Endothelial cell of umbilical vein (primary cell): ENCODE measurements at regions not wholly inside any gene's neighbourhood (a gene's known extent, or its start where the extent isn't known, plus 50 kb on each side); places are given as distances from the start of the nearest gene placed in this dataset.

Source experiments
- BruUV-seq: library from RNA; stranded (reverse); fragments of 400-500 nt; replicated peaks from 2 replicates; lab custom pipeline; 2021; lab: Mats Ljungman, UMichigan
- CTCF ChIA-PET: fragments of 300-600, 350-600 bp; sonication (Branson Sonifier 250); formaldehyde crosslinking; loops from one replicate; lab custom pipeline; 2021; ENCODE audit warnings: antibody characterized with exemption, inconsistent platforms; lab: Charles Lee
- POLR2A ChIA-PET: fragments of 300-600, 350-600 bp; sonication (Branson Sonifier 250); formaldehyde crosslinking; loops from one replicate; lab custom pipeline; 2021; ENCODE audit warnings: antibody characterized with exemption, inconsistent platforms; lab: Charles Lee
- DNase-seq: peaks from one replicate; pipeline ENCODE4 v3.0.0-alpha.2; 2011; ENCODE audit warnings: low read depth, low spot score
- FAIRE-seq: peaks from 2 replicates; lab custom pipeline; 2011; peaks lifted over from hg19 to GRCh38; lab: Jason Lieb, UNC
- H2AFZ ChIP-seq: 2 replicates; pipeline ENCODE4 v1.6.0; 2012; ENCODE audit warnings: low read depth, low read length, control low read depth, inconsistent platforms
- H3K27ac ChIP-seq: 2 replicates; pipeline ENCODE4 v1.5.1; 2011; ENCODE audit warnings: low read depth, mild to moderate bottlenecking, control low read depth, low read length, moderate library complexity; ENCODE audit not compliant: insufficient read depth
- H3K27me3 ChIP-seq, 2 experiments: 2 replicates each; pipeline versions ENCODE4 v1.6.0 to v1.6.1; 2011; ENCODE audit warnings: low read length in 2 of 2, mixed read lengths in 1 of 2; ENCODE audit not compliant: control insufficient read depth in 2 of 2, insufficient read depth in 2 of 2
- H3K36me3 ChIP-seq, 2 experiments: 2 replicates in 1 of 2; 3 replicates in 1 of 2; pipeline ENCODE4 v1.5.1; 2011; ENCODE audit warnings: low read length in 2 of 2, mild to moderate bottlenecking in 1 of 2, moderate library complexity in 1 of 2; ENCODE audit not compliant: control insufficient read depth in 2 of 2, insufficient read depth in 2 of 2; ENCODE audit errors: extremely low read depth in 1 of 2
- H3K4me1 ChIP-seq: 3 replicates; pipeline ENCODE4 v1.5.1; 2011; ENCODE audit warnings: mild to moderate bottlenecking, low read length; ENCODE audit not compliant: control insufficient read depth, insufficient read depth; ENCODE audit errors: extremely low read depth
- H3K4me2 ChIP-seq: 2 replicates; pipeline ENCODE4 v1.6.1; 2011; ENCODE audit warnings: low read length, control low read depth, mixed read lengths; ENCODE audit not compliant: insufficient read depth
- H3K4me3 ChIP-seq, 3 experiments: fragments of 200-600 bp in 1 of 3; sonication (generic), shearing (Covaris generic) in 1 of 3; replicated peaks in 1 of 3; 2 replicates each; pipeline ENCODE4 v1.5.1; 2011 to 2016; ENCODE audit warnings: control low read depth in 3 of 3, low read length in 3 of 3, mild to moderate bottlenecking in 2 of 3, inconsistent platforms in 1 of 3, low read depth in 1 of 3, moderate library complexity in 1 of 3; ENCODE audit not compliant: insufficient read depth in 1 of 3
- H3K79me2 ChIP-seq: 2 replicates; pipeline ENCODE4 v1.6.0; 2012; ENCODE audit warnings: low read length, inconsistent platforms; ENCODE audit not compliant: control insufficient read depth, insufficient read depth
- H3K9ac ChIP-seq: replicated peaks from 2 replicates; pipeline ENCODE3; 2011; ENCODE audit warnings: low read length, control low read depth; ENCODE audit not compliant: insufficient read depth; ENCODE audit errors: extremely low read depth
- H3K9me1 ChIP-seq: replicated peaks from 3 replicates; pipeline ENCODE4 v1.6.0; 2011; ENCODE audit warnings: mild to moderate bottlenecking, low read length; ENCODE audit not compliant: control insufficient read depth, insufficient read depth; ENCODE audit errors: extremely low read depth
- H3K9me3 ChIP-seq: replicated peaks from 2 replicates; pipeline ENCODE4 v1.5.1; 2012; ENCODE audit warnings: low read length, inconsistent platforms; ENCODE audit not compliant: control insufficient read depth, insufficient read depth
- H4K20me1 ChIP-seq: replicated peaks from 2 replicates; pipeline ENCODE3; 2011; ENCODE audit warnings: mild to moderate bottlenecking, low read length; ENCODE audit not compliant: control insufficient read depth, insufficient read depth; ENCODE audit errors: extremely low read depth
- EZH2 ChIP-seq: IDR thresholded peaks from 2 replicates; pipeline ENCODE4 v1.6.1; 2012; ENCODE audit warnings: borderline replicate concordance, low read depth, mild to moderate bottlenecking, moderate library complexity, low read length, inconsistent platforms; ENCODE audit not compliant: severe bottlenecking
- FOS ChIP-seq: IDR thresholded peaks from 2 replicates; pipeline ENCODE4 v1.6.1; 2011; ENCODE audit warnings: mild to moderate bottlenecking, low read length, moderate library complexity, borderline replicate concordance; ENCODE audit not compliant: insufficient read depth
- GATA2 ChIP-seq: IDR thresholded peaks from 2 replicates; pipeline ENCODE4 v1.7.0; 2011; ENCODE audit warnings: low read depth, mild to moderate bottlenecking, moderate library complexity, mixed read lengths, low read length; ENCODE audit not compliant: insufficient read length, insufficient read depth
- JUN ChIP-seq: IDR thresholded peaks from 2 replicates; pipeline ENCODE4 v1.6.1; 2011; ENCODE audit warnings: borderline replicate concordance, low read depth; ENCODE audit not compliant: insufficient read length, insufficient read depth
- MAX ChIP-seq: IDR thresholded peaks from 2 replicates; pipeline ENCODE4 v1.6.1; 2011; ENCODE audit not compliant: insufficient read depth, insufficient read length
- MYC ChIP-seq: IDR thresholded peaks from one replicate; pipeline ENCODE4 v1.6.1; 2011; ENCODE audit warnings: mild to moderate bottlenecking, low read depth, low read length
- POLR2A ChIP-seq: IDR thresholded peaks from 2 replicates; pipeline ENCODE4 v1.6.1; 2012; ENCODE audit warnings: low read depth, mild to moderate bottlenecking, control low read depth, low read length
- POLR2AphosphoS5 ChIP-seq: IDR thresholded peaks from 2 replicates; pipeline ENCODE4 v1.6.1; 2012; ENCODE audit warnings: low read depth, mild to moderate bottlenecking, control low read depth, low read length, moderate library complexity; ENCODE audit not compliant: insufficient read depth
- dilution Hi-C: fragments of 300-500 bp; cut with MboI; formaldehyde crosslinking; loops from one replicate; pipeline ENCODE4 v1.15.0; 2019; ENCODE audit warnings: low sequenced_read_pairs; ENCODE audit not compliant: extremely low pct_ligation_motif_present
- intact Hi-C: fragments of 100-400 bp; cut with micrococcal nuclease; formaldehyde crosslinking; loops from one replicate; pipeline ENCODE4 v1.10.0; 2022
- TF ChIP-seq, protein P1 (sequence below), 2 donors: IDR thresholded peaks; 1 replicate in 1 of 2; 2 replicates in 1 of 2; pipeline ENCODE4 v1.5.1; 2011; ENCODE audit warnings: low read length in 2 of 2, mild to moderate bottlenecking in 2 of 2, moderate library complexity in 2 of 2, control low read depth in 1 of 2, inconsistent platforms in 1 of 2, low read depth in 1 of 2; ENCODE audit not compliant: insufficient read depth in 1 of 2; ENCODE audit errors: extremely low read depth in 1 of 2

DNA sequence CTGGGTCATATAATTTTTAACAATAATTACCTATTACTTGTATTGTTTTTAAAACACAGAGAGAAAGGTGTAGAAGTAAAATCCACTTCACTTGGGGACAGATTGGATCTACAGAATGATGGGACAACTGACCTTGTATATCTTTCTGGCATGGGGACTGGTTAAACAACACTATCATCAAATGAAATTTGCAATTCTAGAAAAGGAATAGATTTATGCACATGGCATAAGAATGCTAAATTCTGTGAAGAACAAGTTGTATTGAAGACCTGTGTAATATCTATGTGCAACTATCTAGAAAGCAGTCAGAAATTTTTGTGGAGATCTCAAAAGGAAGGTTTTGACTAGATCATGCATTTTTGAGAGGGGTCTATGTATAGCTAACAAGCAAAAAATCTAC lies 106.3 kb upstream of the BMP5 start:
- POLR2A ChIA-PET, result no interaction called here
- no peak overlapping the region for H3K9ac ChIP-seq
- no peak overlapping the region for H3K4me2 ChIP-seq
- BruUV-seq, result no TSS peak
- intact Hi-C loops, result loop anchor here (2.0 to 10.0 kb wide), 3 partner anchors 43 to 613 kb away; no protein-coding TSS in a partner anchor
- H3K9me3 ChIP-seq, result no peaks in the 10 kb centered on the region
- H3K27ac ChIP-seq, result no peak overlapping the region
- H3K4me3 ChIP-seq, result no peak overlapping the region
- no peaks in the 10 kb centered on the region for H3K79me2 ChIP-seq
- no peak overlapping the region for H2AFZ ChIP-seq
- H3K27me3 ChIP-seq, result no peaks in the 10 kb centered on the region
- peaks cover 2% of the 10 kb centered on the region for H3K9me1 ChIP-seq
- FAIRE-seq (no peak), DNase-seq (no peak)
- TF ChIP-seq POLR2AphosphoS5, result no peak
- no peak for TF ChIP-seq EZH2
- TF ChIP-seq, protein P1, sequence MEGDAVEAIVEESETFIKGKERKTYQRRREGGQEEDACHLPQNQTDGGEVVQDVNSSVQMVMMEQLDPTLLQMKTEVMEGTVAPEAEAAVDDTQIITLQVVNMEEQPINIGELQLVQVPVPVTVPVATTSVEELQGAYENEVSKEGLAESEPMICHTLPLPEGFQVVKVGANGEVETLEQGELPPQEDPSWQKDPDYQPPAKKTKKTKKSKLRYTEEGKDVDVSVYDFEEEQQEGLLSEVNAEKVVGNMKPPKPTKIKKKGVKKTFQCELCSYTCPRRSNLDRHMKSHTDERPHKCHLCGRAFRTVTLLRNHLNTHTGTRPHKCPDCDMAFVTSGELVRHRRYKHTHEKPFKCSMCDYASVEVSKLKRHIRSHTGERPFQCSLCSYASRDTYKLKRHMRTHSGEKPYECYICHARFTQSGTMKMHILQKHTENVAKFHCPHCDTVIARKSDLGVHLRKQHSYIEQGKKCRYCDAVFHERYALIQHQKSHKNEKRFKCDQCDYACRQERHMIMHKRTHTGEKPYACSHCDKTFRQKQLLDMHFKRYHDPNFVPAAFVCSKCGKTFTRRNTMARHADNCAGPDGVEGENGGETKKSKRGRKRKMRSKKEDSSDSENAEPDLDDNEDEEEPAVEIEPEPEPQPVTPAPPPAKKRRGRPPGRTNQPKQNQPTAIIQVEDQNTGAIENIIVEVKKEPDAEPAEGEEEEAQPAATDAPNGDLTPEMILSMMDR (IDR thresholded peaks at IDR 0.05; ENCODE audit: extremely low read depth in 1 of 2, insufficient read depth in 1 of 2, low read depth in 1 of 2, low read length in 2 of 2), result no peak
- no peak for TF ChIP-seq MAX
- no peak for TF ChIP-seq MYC
- no peak for TF ChIP-seq POLR2A
- TF ChIP-seq JUN, result no peak
- no peak for TF ChIP-seq FOS
- TF ChIP-seq GATA2, result no peak
- no peaks in the 10 kb centered on the region for H3K36me3 ChIP-seq
- CTCF ChIA-PET, result interaction anchor here (0.6 to 4.1 kb wide), 6 partner anchors 72 to 705 kb away, joined by 3 to 97 read pairs (median 6); partner anchors contain the start of gene COL21A1
- no peaks in the 10 kb centered on the region for H4K20me1 ChIP-seq
- dilution Hi-C loops, result no loop called here
- no peaks in the 10 kb centered on the region for H3K4me1 ChIP-seq
